SK-N-SH treated with all-trans-retinoic acid at 6 μM for 48 hours (cell line): ENCODE measurements at regions not wholly inside any gene's neighbourhood (a gene's known extent, or its start where the extent isn't known, plus 50 kb on each side); places are given as distances from the start of the nearest gene placed in this dataset.

Experiments
- ATAC-seq: fragments of 200-7000 bp; cut with Tn5 transposase; 3 replicates; pipeline ENCODE4 v1.9.1; 2020; ENCODE audit warnings: mild to moderate bottlenecking, moderate library complexity
- ARNTL ChIP-seq: fragments of 450-650 bp; formaldehyde crosslinking; IDR thresholded peaks from 2 replicates; pipeline ENCODE4 v1.5.0; 2020; ENCODE audit warnings: low read depth, mild to moderate bottlenecking, moderate library complexity, borderline replicate concordance
- BACH2 ChIP-seq: fragments of 250-450 bp; sonication (Bioruptor Pico); IDR thresholded peaks from 2 replicates; pipeline ENCODE4 v1.9.0; 2021; ENCODE audit warnings: mild to moderate bottlenecking, borderline replicate concordance
- CSDC2 ChIP-seq: fragments of 250-450 bp; sonication (Bioruptor Pico); IDR thresholded peaks from 2 replicates; pipeline ENCODE4 v1.5.0; 2020; ENCODE audit warnings: mild to moderate bottlenecking, moderate library complexity
- CSRNP3 ChIP-seq: fragments of 250-450 bp; sonication (Bioruptor Pico); IDR thresholded peaks from 2 replicates; pipeline ENCODE4 v1.5.1; 2021; ENCODE audit warnings: mild to moderate bottlenecking, moderate library complexity
- ESRRG ChIP-seq: fragments of 250-450 bp; sonication (Bioruptor Pico); IDR thresholded peaks from 2 replicates; pipeline ENCODE4 v1.6.1; 2021; ENCODE audit warnings: mild to moderate bottlenecking
- GLIS3 ChIP-seq: fragments of 250-450 bp; sonication (Bioruptor Pico); IDR thresholded peaks from 2 replicates; pipeline ENCODE4 v1.5.0; 2020; ENCODE audit warnings: mild to moderate bottlenecking, moderate library complexity
- ISL1 ChIP-seq: fragments of 250-450 bp; sonication (Bioruptor Pico); IDR thresholded peaks from 2 replicates; pipeline ENCODE4 v2.1.2; 2022; ENCODE audit warnings: mild to moderate bottlenecking, moderate library complexity
- POU6F1 ChIP-seq: fragments of 250-450 bp; sonication (Bioruptor Pico); IDR thresholded peaks from 2 replicates; pipeline ENCODE4 v1.8.0; 2021; ENCODE audit warnings: low read depth, mild to moderate bottlenecking, moderate library complexity, borderline replicate concordance
- PPARA ChIP-seq: fragments of 250-450 bp; sonication (Bioruptor Pico); IDR thresholded peaks from 2 replicates; pipeline ENCODE4 v1.5.0; 2020; ENCODE audit warnings: mild to moderate bottlenecking, borderline replicate concordance
- RARB ChIP-seq: fragments of 250-450 bp; sonication (Bioruptor Pico); IDR thresholded peaks from 2 replicates; pipeline ENCODE4 v1.8.0; 2021; ENCODE audit warnings: mild to moderate bottlenecking, moderate library complexity
- SNAI2 ChIP-seq: fragments of 250-450 bp; sonication (Bioruptor Pico); IDR thresholded peaks from 2 replicates; pipeline ENCODE4 v1.5.0; 2020; ENCODE audit warnings: mild to moderate bottlenecking, moderate library complexity
- TCF4 ChIP-seq: fragments of 250-450 bp; sonication (Bioruptor Pico); IDR thresholded peaks from 2 replicates; pipeline ENCODE4 v1.8.0; 2021; ENCODE audit warnings: mild to moderate bottlenecking, moderate library complexity, borderline replicate concordance
- TOX ChIP-seq: fragments of 250-450 bp; sonication (Bioruptor Pico); IDR thresholded peaks from 2 replicates; pipeline ENCODE4 v1.8.0; 2021; ENCODE audit warnings: mild to moderate bottlenecking, moderate library complexity, borderline replicate concordance
- TSHZ2 ChIP-seq: fragments of 250-450 bp; sonication (Bioruptor Pico); IDR thresholded peaks from 2 replicates; pipeline ENCODE4 v1.5.0; 2020; ENCODE audit warnings: mild to moderate bottlenecking, moderate library complexity
- ZC3H10 ChIP-seq: fragments of 250-450 bp; sonication (Bioruptor Pico); IDR thresholded peaks from 2 replicates; pipeline ENCODE4 v1.5.1; 2021; ENCODE audit warnings: mild to moderate bottlenecking, moderate library complexity
- ZFP3 ChIP-seq: fragments of 250-450 bp; sonication (Bioruptor Pico); IDR thresholded peaks from 2 replicates; pipeline ENCODE4 v1.5.0; 2020; ENCODE audit warnings: mild to moderate bottlenecking, moderate library complexity
- ZFP30 ChIP-seq: fragments of 450-650 bp; formaldehyde crosslinking; IDR thresholded peaks from 2 replicates; pipeline ENCODE4 v1.5.0; 2022; ENCODE audit warnings: mild to moderate bottlenecking, moderate library complexity
- ZNF565 ChIP-seq: fragments of 450-650 bp; formaldehyde crosslinking; conservative IDR thresholded peaks from 2 replicates; pipeline ENCODE4 v1.5.0; 2020; ENCODE audit warnings: low read depth, mild to moderate bottlenecking, moderate library complexity
- ZNF70 ChIP-seq: fragments of 450-650 bp; formaldehyde crosslinking; IDR thresholded peaks from 2 replicates; pipeline ENCODE4 v1.5.0; 2020; ENCODE audit warnings: mild to moderate bottlenecking, moderate library complexity
- ZNF8 ChIP-seq: fragments of 450-650 bp; formaldehyde crosslinking; IDR thresholded peaks from 2 replicates; pipeline ENCODE4 v1.5.0; 2020; ENCODE audit warnings: mild to moderate bottlenecking, moderate library complexity
- TF ChIP-seq, protein P1 (sequence below): fragments of 250-450 bp; sonication (Bioruptor Pico); IDR thresholded peaks from 2 replicates; pipeline ENCODE4 v1.5.1; 2020; ENCODE audit warnings: low read depth, mild to moderate bottlenecking, moderate library complexity
- TF ChIP-seq, protein P2 (sequence below): fragments of 250-450 bp; sonication (Bioruptor Pico); IDR thresholded peaks from 2 replicates; pipeline ENCODE4 v1.8.0; 2020; ENCODE audit warnings: mild to moderate bottlenecking, moderate library complexity, borderline replicate concordance

DNA sequence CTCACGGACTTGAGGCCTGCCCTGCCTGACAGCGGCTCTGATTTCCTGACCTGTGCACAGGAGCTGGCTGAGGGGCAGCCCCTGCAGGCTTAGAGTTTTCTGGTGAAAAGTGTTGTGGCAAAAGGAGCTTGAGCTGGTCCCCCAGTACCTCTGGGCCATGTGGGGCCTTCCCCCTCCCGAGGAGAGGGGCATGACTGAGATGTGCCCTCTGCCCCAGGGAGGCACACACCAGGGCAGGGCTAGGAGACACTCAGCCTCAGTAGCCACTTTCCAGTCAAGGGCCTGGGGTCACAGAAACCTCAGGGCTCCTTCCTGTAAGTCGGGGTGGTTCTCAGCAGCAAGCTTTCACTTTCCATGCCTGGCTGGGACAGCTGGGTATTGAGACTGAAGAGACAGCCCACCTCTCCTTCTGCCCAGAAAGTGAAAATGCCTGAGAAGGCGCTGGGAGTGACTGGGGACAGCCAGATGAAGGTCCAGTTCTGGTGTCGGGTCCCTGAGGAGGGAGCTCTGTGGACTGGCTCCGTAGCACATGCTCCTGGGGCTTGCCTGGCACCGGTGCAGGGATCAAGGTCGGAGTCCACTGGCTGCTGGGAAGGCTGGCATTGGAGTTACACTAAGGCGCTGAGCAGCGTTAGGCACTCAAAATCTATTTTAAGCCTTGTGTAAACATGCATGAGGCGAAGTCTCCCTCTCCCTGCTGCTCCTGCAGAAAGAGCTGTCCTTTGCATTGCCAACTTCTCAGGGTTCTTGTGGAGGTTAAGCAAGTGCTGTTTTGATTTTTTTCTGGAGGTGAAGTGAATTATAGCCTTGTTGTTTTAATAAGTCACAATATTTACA, 394.9 kb downstream of the GADD45G start:
- TF ChIP-seq ARNTL (CRISPR knock-in tag) (no peak), TCF4 (CRISPR knock-in tag) (no peak), ISL1 (CRISPR knock-in tag) (no peak), CSRNP3 (no peak), PPARA (CRISPR knock-in tag) (no peak), SNAI2 (CRISPR knock-in tag) (no peak), GLIS3 (CRISPR knock-in tag) (no peak), ZNF70 (CRISPR knock-in tag) (no peak), ZNF8 (no peak), ZFP3 (CRISPR knock-in tag) (no peak), ESRRG (CRISPR knock-in tag) (no peak), TSHZ2 (no peak), TOX (CRISPR knock-in tag) (no peak), BACH2 (no peak), ZC3H10 (CRISPR knock-in tag) (no peak), ZFP30 (CRISPR knock-in tag) (no peak), CSDC2 (CRISPR knock-in tag) (no peak), ZNF565 (CRISPR knock-in tag) (no peak)
- TF ChIP-seq, protein P1, sequence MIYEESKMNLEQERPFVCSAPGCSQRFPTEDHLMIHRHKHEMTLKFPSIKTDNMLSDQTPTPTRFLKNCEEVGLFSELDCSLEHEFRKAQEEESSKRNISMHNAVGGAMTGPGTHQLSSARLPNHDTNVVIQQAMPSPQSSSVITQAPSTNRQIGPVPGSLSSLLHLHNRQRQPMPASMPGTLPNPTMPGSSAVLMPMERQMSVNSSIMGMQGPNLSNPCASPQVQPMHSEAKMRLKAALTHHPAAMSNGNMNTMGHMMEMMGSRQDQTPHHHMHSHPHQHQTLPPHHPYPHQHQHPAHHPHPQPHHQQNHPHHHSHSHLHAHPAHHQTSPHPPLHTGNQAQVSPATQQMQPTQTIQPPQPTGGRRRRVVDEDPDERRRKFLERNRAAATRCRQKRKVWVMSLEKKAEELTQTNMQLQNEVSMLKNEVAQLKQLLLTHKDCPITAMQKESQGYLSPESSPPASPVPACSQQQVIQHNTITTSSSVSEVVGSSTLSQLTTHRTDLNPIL = no peak
- TF ChIP-seq, all 23 proteins: peak for 0
- ATAC-seq = no peak; the same call in 1 of the 3 replicates

DNA sequence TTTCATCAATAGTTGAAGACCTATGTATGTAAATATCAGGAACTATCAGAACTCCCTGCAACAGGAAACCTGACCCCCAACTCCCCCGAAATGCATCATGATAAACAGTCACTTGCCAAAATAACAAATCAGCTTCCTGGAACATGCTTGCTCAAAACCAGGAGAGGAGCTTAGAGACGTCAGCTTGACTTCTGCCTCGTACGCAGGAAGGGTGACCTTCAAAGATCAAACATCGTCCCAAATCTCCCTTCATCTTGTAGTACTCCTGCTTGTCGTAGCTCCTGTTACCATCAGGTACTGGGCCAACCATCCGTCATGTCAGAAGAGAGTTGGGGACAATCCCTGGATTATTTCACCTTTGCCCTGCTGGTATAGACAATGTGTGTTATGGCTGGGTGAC, 396.1 kb downstream of the GADD45G start:
- ATAC-seq = no peak
- TF ChIP-seq TCF4 (CRISPR knock-in tag) (no peak), RARB (CRISPR knock-in tag) (no peak), TSHZ2 (no peak), ZNF8 (no peak), ZFP3 (CRISPR knock-in tag) (no peak), TOX (CRISPR knock-in tag) (no peak), GLIS3 (CRISPR knock-in tag) (no peak), POU6F1 (CRISPR knock-in tag) (no peak), ZNF70 (CRISPR knock-in tag) (no peak), ZFP30 (CRISPR knock-in tag) (no peak), SNAI2 (CRISPR knock-in tag) (no peak)
- TF ChIP-seq, protein P2, sequence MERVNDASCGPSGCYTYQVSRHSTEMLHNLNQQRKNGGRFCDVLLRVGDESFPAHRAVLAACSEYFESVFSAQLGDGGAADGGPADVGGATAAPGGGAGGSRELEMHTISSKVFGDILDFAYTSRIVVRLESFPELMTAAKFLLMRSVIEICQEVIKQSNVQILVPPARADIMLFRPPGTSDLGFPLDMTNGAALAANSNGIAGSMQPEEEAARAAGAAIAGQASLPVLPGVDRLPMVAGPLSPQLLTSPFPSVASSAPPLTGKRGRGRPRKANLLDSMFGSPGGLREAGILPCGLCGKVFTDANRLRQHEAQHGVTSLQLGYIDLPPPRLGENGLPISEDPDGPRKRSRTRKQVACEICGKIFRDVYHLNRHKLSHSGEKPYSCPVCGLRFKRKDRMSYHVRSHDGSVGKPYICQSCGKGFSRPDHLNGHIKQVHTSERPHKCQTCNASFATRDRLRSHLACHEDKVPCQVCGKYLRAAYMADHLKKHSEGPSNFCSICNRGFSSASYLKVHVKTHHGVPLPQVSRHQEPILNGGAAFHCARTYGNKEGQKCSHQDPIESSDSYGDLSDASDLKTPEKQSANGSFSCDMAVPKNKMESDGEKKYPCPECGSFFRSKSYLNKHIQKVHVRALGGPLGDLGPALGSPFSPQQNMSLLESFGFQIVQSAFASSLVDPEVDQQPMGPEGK = no peak
